ENCODE measurements at regions not wholly inside any gene's neighbourhood (a gene's known extent, or its start where the extent isn't known, plus 50 kb on each side); places are given as distances from the start of the nearest gene placed in this dataset.

- H3K4me3 ChIP-seq (replicated peaks; ENCODE audit: low read depth, low read length), result no peak overlapping the region
- no peak for TF ChIP-seq CTCF (IDR thresholded peaks at IDR 0.05; ENCODE audit: insufficient read depth, low read length, poor library complexity, severe bottlenecking)
- no peaks in the 10 kb centered on the region for H3K27me3 ChIP-seq (replicated peaks; ENCODE audit: control insufficient read depth, insufficient read depth, low read length)
- DNase-seq (ENCODE audit: extremely low read depth, insufficient read length), result no peak
- H3K36me3 ChIP-seq (ENCODE audit: control insufficient read depth, insufficient read depth, low read length), result no peaks in the 10 kb centered on the region
These were observed 1220.9 kb downstream of the BRD1 start for GRCh38 chr22:48606684-48607307.

GRCh38 chr22:48605856-48606481 is 1221.7 kb downstream of the BRD1 start:
- DNase-seq (ENCODE audit: extremely low read depth, insufficient read length), result no peak
- no peak overlapping the region for H3K4me3 ChIP-seq (replicated peaks; ENCODE audit: low read depth, low read length)
- no peak for TF ChIP-seq CTCF (IDR thresholded peaks at IDR 0.05; ENCODE audit: insufficient read depth, low read length, poor library complexity, severe bottlenecking)
- H3K36me3 ChIP-seq (ENCODE audit: control insufficient read depth, insufficient read depth, low read length), result no peaks in the 10 kb centered on the region
- H3K27me3 ChIP-seq (replicated peaks; ENCODE audit: control insufficient read depth, insufficient read depth, low read length), result no peaks in the 10 kb centered on the region

GRCh38 chr22:48605125-48605524 is 1222.5 kb downstream of the BRD1 start:
- H3K36me3 ChIP-seq (ENCODE audit: control insufficient read depth, insufficient read depth, low read length), result no peaks in the 10 kb centered on the region
- no peak overlapping the region for H3K4me3 ChIP-seq (replicated peaks; ENCODE audit: low read depth, low read length)
- DNase-seq (ENCODE audit: extremely low read depth, insufficient read length), result no peak
- H3K27me3 ChIP-seq (replicated peaks; ENCODE audit: control insufficient read depth, insufficient read depth, low read length), result no peaks in the 10 kb centered on the region
- TF ChIP-seq CTCF (IDR thresholded peaks at IDR 0.05; ENCODE audit: insufficient read depth, low read length, poor library complexity, severe bottlenecking), result no peak

GRCh38 chr22:48603621-48604320 is 1223.9 kb downstream of the BRD1 start:
- no peaks in the 10 kb centered on the region for H3K36me3 ChIP-seq (ENCODE audit: control insufficient read depth, insufficient read depth, low read length)
- H3K4me3 ChIP-seq (replicated peaks; ENCODE audit: low read depth, low read length), result no peak overlapping the region
- no peak for DNase-seq (ENCODE audit: extremely low read depth, insufficient read length)
- TF ChIP-seq CTCF (IDR thresholded peaks at IDR 0.05; ENCODE audit: insufficient read depth, low read length, poor library complexity, severe bottlenecking), result no peak
- H3K27me3 ChIP-seq (replicated peaks; ENCODE audit: control insufficient read depth, insufficient read depth, low read length), result no peaks in the 10 kb centered on the region

- Histone ChIP-seq H3K4me3 (replicated peaks; ENCODE audit: low read depth, low read length) (no peak overlapping the region), H3K36me3 (ENCODE audit: control insufficient read depth, insufficient read depth, low read length) (no peaks in the 10 kb centered on the region), H3K27me3 (replicated peaks; ENCODE audit: control insufficient read depth, insufficient read depth, low read length) (no peaks in the 10 kb centered on the region)
- no peak for TF ChIP-seq CTCF (IDR thresholded peaks at IDR 0.05; ENCODE audit: insufficient read depth, low read length, poor library complexity, severe bottlenecking)
- no peak for DNase-seq (ENCODE audit: extremely low read depth, insufficient read length)
These were observed 1224.7 kb downstream of the BRD1 start for GRCh38 chr22:48602805-48603518.
